K562 (cell line): ENCODE measurements at regions not wholly inside any gene's neighbourhood (a gene's known extent, or its start where the extent isn't known, plus 50 kb on each side); places are given as distances from the start of the nearest gene placed in this dataset.

Experiments used
- ATAC-seq: fragments of 200-7000 bp; cut with Tn5 transposase; 3 replicates; pipeline ENCODE4 v1.9.1; 2020; ENCODE audit warnings: moderate library complexity
- BruUV-seq: library from RNA; stranded (reverse); fragments of 400-500 nt; replicated peaks from 2 replicates; lab custom pipeline; 2021; lab: Mats Ljungman, UMichigan
- CTCF ChIA-PET: fragments of 300-600 bp; formaldehyde crosslinking; extraction: SDS; loops from one replicate; lab custom pipeline; 2021; ENCODE audit warnings: low intra/inter-chr PET ratio; lab: Yijun Ruan, JAX
- POLR2A ChIA-PET: fragments of 300-600, 350-650 bp; sonication (Branson Sonifier 250); formaldehyde crosslinking; extraction: SDS; loops from one replicate; lab custom pipeline; 2021; ENCODE audit warnings: antibody characterized with exemption, inconsistent platforms; lab: Yijun Ruan, JAX
- DNase-seq, 4 experiments: peaks; one replicate each; pipeline versions ENCODE4 v3.0.0 to v3.0.0-alpha.2; 2011 to 2018; ENCODE audit warnings: low spot score in 3 of 4, mixed read lengths in 3 of 4; ENCODE audit errors: extremely low read depth in 1 of 4
- FAIRE-seq: peaks from 2 replicates; lab custom pipeline; 2011; peaks lifted over from hg19 to GRCh38; lab: Jason Lieb, UNC
- H2AFZ ChIP-seq: 2 replicates; pipeline ENCODE4 v1.6.0; 2011; ENCODE audit warnings: low read depth, low read length, control low read depth, inconsistent platforms
- H3K27ac ChIP-seq: fragments of 200-600 bp; 3 replicates; pipeline ENCODE4 v1.8.0; 2011; ENCODE audit warnings: low read depth, mild to moderate bottlenecking, control low read depth, inconsistent platforms, low read length, moderate library complexity, mixed read lengths; ENCODE audit errors: extremely low read depth
- H3K27me3 ChIP-seq, 2 experiments: fragments of 300-600 bp in 1 of 2; 2 replicates in 1 of 2; 3 replicates in 1 of 2; pipeline versions ENCODE4 v1.6.0 to v1.8.0; 2011; ENCODE audit warnings: inconsistent platforms in 2 of 2, low read length in 2 of 2, mild to moderate bottlenecking in 1 of 2, mixed read lengths in 1 of 2, moderate library complexity in 1 of 2; ENCODE audit not compliant: control insufficient read depth in 2 of 2, insufficient read depth in 2 of 2
- H3K36me3 ChIP-seq: fragments of 300-600 bp; 3 replicates; pipeline ENCODE4 v1.8.0; 2011; ENCODE audit warnings: mild to moderate bottlenecking, low read length, inconsistent platforms; ENCODE audit not compliant: control insufficient read depth, insufficient read depth
- H3K4me1 ChIP-seq, 2 experiments: fragments of 200-600 bp in 1 of 2; replicated peaks in 1 of 2; 2 replicates in 1 of 2; 3 replicates in 1 of 2; pipeline versions ENCODE4 v1.5.1 to v1.8.0; 2011; ENCODE audit warnings: inconsistent platforms in 2 of 2, low read length in 2 of 2, mild to moderate bottlenecking in 1 of 2, mixed read lengths in 1 of 2, moderate library complexity in 1 of 2; ENCODE audit not compliant: control insufficient read depth in 2 of 2, insufficient read depth in 2 of 2
- H3K4me2 ChIP-seq: 2 replicates; pipeline ENCODE4 v1.6.1; 2011; ENCODE audit warnings: low read length, control low read depth, inconsistent platforms, mixed read lengths; ENCODE audit not compliant: insufficient read depth
- H3K4me3 ChIP-seq: fragments of 200-600 bp; sonication (generic), shearing (Covaris generic); 2 replicates; pipeline ENCODE4 v1.5.1; 2016; ENCODE audit warnings: control low read depth, inconsistent platforms
- H3K79me2 ChIP-seq: fragments of 200-600 bp; 3 replicates; pipeline ENCODE4 v1.8.0; 2011; ENCODE audit warnings: low read length, inconsistent platforms; ENCODE audit not compliant: control insufficient read depth, insufficient read depth
- H3K9ac ChIP-seq, 2 experiments: 2 replicates each; pipeline versions ENCODE4 v1.6.0 to v1.6.1; 2011; ENCODE audit warnings: low read depth in 2 of 2, low read length in 2 of 2, control low read depth in 1 of 2, inconsistent platforms in 1 of 2, mild to moderate bottlenecking in 1 of 2, mixed read lengths in 1 of 2; ENCODE audit not compliant: insufficient read depth in 1 of 2
- H3K9me1 ChIP-seq: one replicate; pipeline ENCODE4 v1.6.0; 2011; ENCODE audit warnings: inconsistent platforms, mild to moderate bottlenecking, low read length, moderate library complexity; ENCODE audit not compliant: control insufficient read depth, insufficient read depth
- H3K9me3 ChIP-seq: replicated peaks from 2 replicates; pipeline ENCODE4 v1.5.1; 2011; ENCODE audit warnings: low read depth, low read length, inconsistent platforms; ENCODE audit not compliant: control insufficient read depth, insufficient read depth
- H4K20me1 ChIP-seq: replicated peaks from 2 replicates; pipeline ENCODE4 v1.6.1; 2011; ENCODE audit warnings: low read length, inconsistent platforms, mixed read lengths; ENCODE audit not compliant: control insufficient read depth, insufficient read depth
- ASH1L ChIP-seq: fragments of 450-650 bp; IDR thresholded peaks from 2 replicates; pipeline ENCODE4 v1.6.1; 2018; ENCODE audit warnings: borderline replicate concordance, mild to moderate bottlenecking, low read depth; ENCODE audit not compliant: partially characterized antibody
- MAFG ChIP-seq: fragments of 450-650 bp; conservative IDR thresholded peaks from 2 replicates; pipeline ENCODE4 v1.6.1; 2016; ENCODE audit warnings: missing genetic modification characterization, missing compliant biosample characterization
- NFE2 ChIP-seq: IDR thresholded peaks from 2 replicates; pipeline ENCODE4 v1.6.1; 2014; ENCODE audit warnings: antibody characterized with exemption, low read depth
- SMC3 ChIP-seq: conservative IDR thresholded peaks from 2 replicates; pipeline ENCODE4 v1.6.1; 2011; ENCODE audit warnings: low read depth, low read length, improper control_type of control experiment; ENCODE audit not compliant: insufficient read depth
- SRSF9 ChIP-seq: fragments of 200-400 bp; formaldehyde crosslinking; IDR thresholded peaks from 2 replicates; pipeline ENCODE4 v1.6.1; 2017; ENCODE audit warnings: low read depth, low read length, borderline replicate concordance
- TAF1 ChIP-seq: IDR thresholded peaks from 2 replicates; pipeline ENCODE4 v1.6.1; 2011; ENCODE audit warnings: mild to moderate bottlenecking, low read length, moderate library complexity; ENCODE audit not compliant: insufficient read depth, control insufficient read depth, severe bottlenecking; ENCODE audit errors: extremely low read depth
- TBL1XR1 ChIP-seq, 2 experiments: IDR thresholded peaks; 2 replicates each; pipeline ENCODE4 v1.6.1; 2012; ENCODE audit warnings: improper control_type of control experiment in 2 of 2, low read length in 2 of 2, mild to moderate bottlenecking in 1 of 2
- XRCC3 ChIP-seq: fragments of 450-650 bp; IDR thresholded peaks from 2 replicates; pipeline ENCODE4 v1.6.1; 2017; ENCODE audit warnings: mild to moderate bottlenecking, moderate library complexity
- ZBTB8A ChIP-seq: fragments of 450-650 bp; IDR thresholded peaks from 2 replicates; pipeline ENCODE4 v1.6.1; 2018; ENCODE audit warnings: mild to moderate bottlenecking, moderate library complexity; ENCODE audit not compliant: partially characterized antibody
- ZNF316 ChIP-seq: fragments of 450-650 bp; IDR thresholded peaks from 2 replicates; pipeline ENCODE4 v1.6.1; 2016
- WGBS: fragments of 100-300 bp; shearing (Covaris generic); methylation state at CpG from one replicate; pipeline ENCODE4 v1.1.6; 2016; ENCODE audit warnings: low coverage, mixed read lengths; ENCODE audit not compliant: insufficient coverage; ENCODE audit errors: missing lambda C conversion rate; 5-methylcytosine and 5-hydroxymethylcytosine counted together
- in situ Hi-C: fragments of 300-500 bp; cut with MboI; formaldehyde crosslinking; loops from 4 replicates; pipeline ENCODE4 v1.15.0; 2018; ENCODE audit warnings: inconsistent platforms, mixed read lengths
- intact Hi-C: fragments of 100-400 bp; cut with micrococcal nuclease; formaldehyde crosslinking; loops from 2 replicates; pipeline ENCODE4 v1.14.2; 2022
- TF ChIP-seq, protein P1 (sequence below): fragments of 250-450 bp; sonication (Bioruptor Pico); IDR thresholded peaks from 2 replicates; pipeline ENCODE4 v1.8.0; 2021; ENCODE audit warnings: borderline replicate concordance, mild to moderate bottlenecking, moderate library complexity; ENCODE audit not compliant: poor library complexity, severe bottlenecking
- TF ChIP-seq, protein P2 (sequence below): fragments of 200-800 bp; sonication (Bioruptor generic); IDR thresholded peaks from 2 replicates; pipeline ENCODE4 v1.6.1; 2017; ENCODE audit warnings: missing genetic modification characterization, missing compliant biosample characterization
- TF ChIP-seq, protein P3 (sequence below): fragments of 450-650 bp; formaldehyde crosslinking; conservative IDR thresholded peaks from 2 replicates; pipeline ENCODE4 v1.4.0; 2022; ENCODE audit warnings: mild to moderate bottlenecking, missing genetic modification characterization

DNA sequence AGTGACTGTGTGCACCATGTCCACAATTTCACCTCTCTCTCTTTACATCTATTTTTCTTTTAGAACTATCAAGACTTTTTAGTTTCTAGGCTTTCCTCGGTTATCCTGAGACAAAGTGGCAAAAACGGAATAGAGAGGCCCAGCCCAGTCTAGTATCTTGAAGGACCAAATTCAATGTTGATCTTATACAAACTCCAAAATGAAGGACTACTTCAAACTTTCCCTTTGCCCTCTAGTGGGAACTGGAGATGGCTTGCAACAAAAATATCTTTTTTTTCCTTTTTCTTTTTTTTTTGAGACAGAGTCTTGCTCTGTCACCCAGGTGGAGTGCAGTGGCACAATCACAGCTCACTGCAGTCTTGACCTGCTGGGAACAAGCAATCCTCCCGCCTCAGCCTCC is 338.5 kb upstream of the UMPS start (continued):
- TF ChIP-seq, protein P1, sequence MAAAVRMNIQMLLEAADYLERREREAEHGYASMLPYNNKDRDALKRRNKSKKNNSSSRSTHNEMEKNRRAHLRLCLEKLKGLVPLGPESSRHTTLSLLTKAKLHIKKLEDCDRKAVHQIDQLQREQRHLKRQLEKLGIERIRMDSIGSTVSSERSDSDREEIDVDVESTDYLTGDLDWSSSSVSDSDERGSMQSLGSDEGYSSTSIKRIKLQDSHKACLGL = no peak

DNA sequence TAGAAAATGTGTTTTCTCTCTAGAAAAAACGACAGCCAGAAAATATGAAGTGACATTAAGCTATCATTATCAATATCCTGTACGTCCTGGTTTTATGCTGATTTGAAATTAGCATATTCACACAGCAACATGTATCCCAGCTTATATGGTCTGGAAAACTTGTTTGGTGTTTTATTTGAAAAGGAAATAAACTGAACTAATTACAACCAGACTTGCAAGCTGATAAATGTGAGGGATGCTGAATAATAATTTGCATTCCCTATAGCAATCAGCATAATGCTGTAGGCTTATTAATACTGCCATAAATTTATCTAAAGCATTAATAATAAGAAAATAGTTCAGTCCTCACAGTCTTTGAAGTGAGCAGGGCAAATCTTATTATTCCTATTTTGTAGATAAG is 336.9 kb upstream of the UMPS start:
- no peak for FAIRE-seq

DNA sequence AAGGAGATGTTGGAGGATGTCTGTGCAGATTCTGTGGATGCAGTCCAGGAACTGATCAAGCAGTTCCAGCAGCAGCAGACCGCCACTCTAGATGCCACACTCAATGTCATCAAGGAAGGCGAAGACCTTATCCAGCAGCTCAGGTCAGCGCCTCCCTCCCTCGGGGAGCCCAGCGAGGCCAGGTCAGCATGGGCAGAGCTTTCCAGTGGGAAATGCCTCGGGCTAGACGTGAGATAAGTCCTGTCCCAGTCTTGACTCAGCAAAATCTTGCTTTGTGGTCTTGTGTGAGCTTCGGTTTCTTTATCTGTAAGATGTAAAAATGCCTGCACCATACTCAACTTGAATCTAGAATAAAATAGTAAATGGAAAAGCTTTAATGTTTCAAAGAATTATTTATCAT is 335.1 kb upstream of the UMPS start:
- Histone ChIP-seq H3K9me1 (no peaks in the 10 kb centered on the region), H3K9me3 (no peaks in the 10 kb centered on the region), H3K9ac (no peak overlapping the region), H3K27ac (no peak overlapping the region), H2AFZ (no peak overlapping the region), H3K4me1 (no peaks in the 10 kb centered on the region; a peak in 1 of 5 replicates), H3K4me3 (no peak overlapping the region), H3K27me3 (peaks cover 0 to 5% of the 10 kb centered on the region in 2 experiments; a peak in 2 of 5 replicates), H3K36me3 (no peaks in the 10 kb centered on the region), H4K20me1 (no peaks in the 10 kb centered on the region), H3K79me2 (no peaks in the 10 kb centered on the region), H3K4me2 (no peak overlapping the region)
- POLR2A ChIA-PET = no interaction called here
- ATAC-seq (no peak), DNase-seq (peak in 1 of 4 experiments; percentile 2), FAIRE-seq (no peak)
- in situ Hi-C loops = no loop called here
- WGBS = 0% methylated on average over 6 of the region's 8 CpGs
- no TSS peak for BruUV-seq
- CTCF ChIA-PET = no interaction called here
- intact Hi-C loops = no loop called here
- TF ChIP-seq, protein P2, sequence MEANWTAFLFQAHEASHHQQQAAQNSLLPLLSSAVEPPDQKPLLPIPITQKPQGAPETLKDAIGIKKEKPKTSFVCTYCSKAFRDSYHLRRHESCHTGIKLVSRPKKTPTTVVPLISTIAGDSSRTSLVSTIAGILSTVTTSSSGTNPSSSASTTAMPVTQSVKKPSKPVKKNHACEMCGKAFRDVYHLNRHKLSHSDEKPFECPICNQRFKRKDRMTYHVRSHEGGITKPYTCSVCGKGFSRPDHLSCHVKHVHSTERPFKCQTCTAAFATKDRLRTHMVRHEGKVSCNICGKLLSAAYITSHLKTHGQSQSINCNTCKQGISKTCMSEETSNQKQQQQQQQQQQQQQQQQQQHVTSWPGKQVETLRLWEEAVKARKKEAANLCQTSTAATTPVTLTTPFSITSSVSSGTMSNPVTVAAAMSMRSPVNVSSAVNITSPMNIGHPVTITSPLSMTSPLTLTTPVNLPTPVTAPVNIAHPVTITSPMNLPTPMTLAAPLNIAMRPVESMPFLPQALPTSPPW (CRISPR knock-in tag) = no peak
- TF ChIP-seq, protein P3, sequence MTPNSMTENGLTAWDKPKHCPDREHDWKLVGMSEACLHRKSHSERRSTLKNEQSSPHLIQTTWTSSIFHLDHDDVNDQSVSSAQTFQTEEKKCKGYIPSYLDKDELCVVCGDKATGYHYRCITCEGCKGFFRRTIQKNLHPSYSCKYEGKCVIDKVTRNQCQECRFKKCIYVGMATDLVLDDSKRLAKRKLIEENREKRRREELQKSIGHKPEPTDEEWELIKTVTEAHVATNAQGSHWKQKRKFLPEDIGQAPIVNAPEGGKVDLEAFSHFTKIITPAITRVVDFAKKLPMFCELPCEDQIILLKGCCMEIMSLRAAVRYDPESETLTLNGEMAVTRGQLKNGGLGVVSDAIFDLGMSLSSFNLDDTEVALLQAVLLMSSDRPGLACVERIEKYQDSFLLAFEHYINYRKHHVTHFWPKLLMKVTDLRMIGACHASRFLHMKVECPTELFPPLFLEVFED (CRISPR knock-in tag) = no peak
- TF ChIP-seq NFE2 = peak; percentile 59; the same call in 1 of the 2 replicates
- peak; percentile 64 for TF ChIP-seq MAFG
- no peak for TF ChIP-seq SRSF9
- TF ChIP-seq ZBTB8A = no peak
- no peak for TF ChIP-seq TBL1XR1 (IDR thresholded peaks at IDR 0.05; ENCODE audit: low read length in 2 of 2)
- TF ChIP-seq ASH1L = no peak
- TF ChIP-seq XRCC3 = no peak
- TF ChIP-seq ZNF316 = no peak; the same call in 1 of the 2 replicates

More for the DNA sequence above, 336.9 kb upstream of the UMPS start:
- in situ Hi-C loops (no loop called here), intact Hi-C loops (no loop called here)
- no peak overlapping the region for H3K9ac ChIP-seq
- no peaks in the 10 kb centered on the region for H3K9me1 ChIP-seq
- no peak for ATAC-seq
- no peak overlapping the region for H2AFZ ChIP-seq
- H3K4me2 ChIP-seq = no peak overlapping the region
- CTCF ChIA-PET = no interaction called here
- H3K27ac ChIP-seq = no peak overlapping the region
- no peaks in the 10 kb centered on the region for H4K20me1 ChIP-seq
- 0 out of 5 replicates have a peak, but pooled peaks cover 0 to under 1% of the 10 kb centered on the region in 2 experiments for H3K27me3 ChIP-seq
- POLR2A ChIA-PET = interaction anchor here (1.5 kb wide), 1 partner anchor 11 kb away, joined by 3 read pairs; no protein-coding TSS in a partner anchor
- no peaks in the 10 kb centered on the region for H3K36me3 ChIP-seq
- TF ChIP-seq SMC3 = no peak
- no peak for TF ChIP-seq TAF1
- TF ChIP-seq, all 486 proteins: peak for 0
- no peaks in the 10 kb centered on the region for H3K79me2 ChIP-seq
- DNase-seq = no peak
- no peaks in the 10 kb centered on the region for H3K9me3 ChIP-seq
- BruUV-seq = no TSS peak
- no peaks in the 10 kb centered on the region; a peak in 1 of 5 replicates for H3K4me1 ChIP-seq
- 0% methylated on average over 1 of the region's 2 CpGs for WGBS
- no peak overlapping the region for H3K4me3 ChIP-seq
